ENCODE measurements at regions not wholly inside any gene's neighbourhood (a gene's known extent, or its start where the extent isn't known, plus 50 kb on each side); places are given as distances from the start of the nearest gene placed in this dataset.
"Not testable (repeated sequence)": the region's sequence is repeated elsewhere in the genome, so short reads cannot be mapped to it uniquely, and the experiment has no call there.

- no peak for DNase-seq (ENCODE audit: low read depth in 1 of 2, low spot score in 1 of 2)
- no peak overlapping the region for H3K27ac ChIP-seq (replicated peaks)
- peaks cover 3% of the 10 kb centered on the region for H3K27me3 ChIP-seq (ENCODE audit: insufficient read depth, poor library complexity, severe bottlenecking)
- no peak overlapping the region for H3K4me3 ChIP-seq (replicated peaks; ENCODE audit: insufficient read depth, low read length)
- TF ChIP-seq GABPA (IDR thresholded peaks at IDR 0.05; ENCODE audit: low read depth): no peak
- no peak for TF ChIP-seq POLR2AphosphoS5 (IDR thresholded peaks at IDR 0.05; ENCODE audit: low read depth)
- no peak for TF ChIP-seq CTCF (IDR thresholded peaks at IDR 0.05; ENCODE audit: insufficient read depth, low read length)
- no peak for TF ChIP-seq SPI1 (IDR thresholded peaks at IDR 0.05; ENCODE audit: borderline replicate concordance, low read depth)
- TF ChIP-seq REST (IDR thresholded peaks at IDR 0.05; ENCODE audit: insufficient replicate concordance, low read depth): no peak
Observed at GRCh38 chr1:166682588-166682987, 156.7 kb upstream of the POGK start.

- not testable (repeated sequence) for DNase-seq (ENCODE audit: low read depth in 1 of 2, low spot score in 1 of 2); H3K27me3 ChIP-seq (ENCODE audit: insufficient read depth, poor library complexity, severe bottlenecking); H3K4me3 ChIP-seq (replicated peaks; ENCODE audit: insufficient read depth, low read length); H3K27ac ChIP-seq (replicated peaks)
Observed at GRCh38 chr1:166684669-166685068, 154.6 kb upstream of the POGK start.

- Histone ChIP-seq H3K27ac (replicated peaks) (no peak overlapping the region), H3K27me3 (ENCODE audit: insufficient read depth, poor library complexity, severe bottlenecking) (peaks cover 3% of the 10 kb centered on the region), H3K4me3 (replicated peaks; ENCODE audit: insufficient read depth, low read length) (no peak overlapping the region)
- TF ChIP-seq POLR2AphosphoS5 (IDR thresholded peaks at IDR 0.05; ENCODE audit: low read depth) (no peak), GABPA (IDR thresholded peaks at IDR 0.05; ENCODE audit: low read depth) (no peak), REST (IDR thresholded peaks at IDR 0.05; ENCODE audit: insufficient replicate concordance, low read depth) (no peak), CTCF (IDR thresholded peaks at IDR 0.05; ENCODE audit: insufficient read depth, low read length) (no peak), SPI1 (IDR thresholded peaks at IDR 0.05; ENCODE audit: borderline replicate concordance, low read depth) (no peak)
- DNase-seq (ENCODE audit: low read depth in 1 of 2, low spot score in 1 of 2): no peak
Observed at GRCh38 chr1:166685200-166685599, 154.1 kb upstream of the POGK start.

GRCh38 chr1:166685891-166686290 lies 153.4 kb upstream of the POGK start:
- H3K4me3 ChIP-seq (replicated peaks; ENCODE audit: insufficient read depth, low read length); DNase-seq (ENCODE audit: low read depth in 1 of 2, low spot score in 1 of 2); H3K27me3 ChIP-seq (ENCODE audit: insufficient read depth, poor library complexity, severe bottlenecking); H3K27ac ChIP-seq (replicated peaks): not testable (repeated sequence)

GRCh38 chr1:166690596-166690995 lies 148.7 kb upstream of the POGK start:
- not testable (repeated sequence) for DNase-seq (ENCODE audit: low read depth in 1 of 2, low spot score in 1 of 2); H3K27me3 ChIP-seq (ENCODE audit: insufficient read depth, poor library complexity, severe bottlenecking); H3K4me3 ChIP-seq (replicated peaks; ENCODE audit: insufficient read depth, low read length)

More at GRCh38 chr1:166690596-166690995, 148.7 kb upstream of the POGK start:
- H3K27ac ChIP-seq (replicated peaks): not testable (repeated sequence)
